ENCODE measurements at regions not wholly inside any gene's neighbourhood (a gene's known extent, or its start where the extent isn't known, plus 50 kb on each side); places are given as distances from the start of the nearest gene placed in this dataset.
A peak's percentile ranks its signal among the peaks of the same experiment; 100 is the strongest.
"Not testable (repeated sequence)": the region's sequence is repeated elsewhere in the genome, so short reads cannot be mapped to it uniquely, and the experiment has no call there.

GRCh38 chr14:28323366-28323765 lies 443.2 kb upstream of the FOXG1 start:
- no peak for DNase-seq (ENCODE audit: low read depth)

GRCh38 chr14:28323951-28324741 lies 442.4 kb upstream of the FOXG1 start:
- no peak for DNase-seq (ENCODE audit: low read depth)

- no peak for DNase-seq (ENCODE audit: low read depth)
Observed at GRCh38 chr14:28340816-28341215, 425.8 kb upstream of the FOXG1 start.

GRCh38 chr14:28344381-28344780 lies 422.2 kb upstream of the FOXG1 start:
- DNase-seq (ENCODE audit: low read depth) = peak; percentile 59

GRCh38 chr14:28348797-28349196 lies 417.8 kb upstream of the FOXG1 start:
- no peak for DNase-seq (ENCODE audit: low read depth)

- DNase-seq (ENCODE audit: low read depth) = no peak
Observed at GRCh38 chr14:28356819-28357218, 409.8 kb upstream of the FOXG1 start.

- DNase-seq (ENCODE audit: low read depth) = no peak
Observed at GRCh38 chr14:28361486-28361885, 405.1 kb upstream of the FOXG1 start.

- peak; percentile 15 for DNase-seq (ENCODE audit: low read depth)
Observed at GRCh38 chr14:28365510-28365909, 401.1 kb upstream of the FOXG1 start.

- no peak for DNase-seq (ENCODE audit: low read depth)
Observed at GRCh38 chr14:28373721-28374120, 392.9 kb upstream of the FOXG1 start.

- peak; percentile 50 for DNase-seq (ENCODE audit: low read depth)
Observed at GRCh38 chr14:28375295-28375694, 391.3 kb upstream of the FOXG1 start.

GRCh38 chr14:28381656-28382055 lies 384.9 kb upstream of the FOXG1 start:
- no peak for DNase-seq (ENCODE audit: low read depth)

- peak; percentile 84 for DNase-seq (ENCODE audit: low read depth)
Observed at GRCh38 chr14:28382444-28383190, 384.0 kb upstream of the FOXG1 start.

- DNase-seq (ENCODE audit: low read depth) = peak; percentile 45
Observed at GRCh38 chr14:28398506-28398905, 368.1 kb upstream of the FOXG1 start.

- DNase-seq (ENCODE audit: low read depth) = not testable (repeated sequence)
Observed at GRCh38 chr14:28401705-28402104, 364.9 kb upstream of the FOXG1 start.

GRCh38 chr14:28406196-28406595 lies 360.4 kb upstream of the FOXG1 start:
- DNase-seq (ENCODE audit: low read depth) = peak; percentile 47

- DNase-seq (ENCODE audit: low read depth) = no peak
Observed at GRCh38 chr14:28407031-28407825, 359.4 kb upstream of the FOXG1 start.

GRCh38 chr14:28407996-28408395 lies 358.6 kb upstream of the FOXG1 start:
- no peak for DNase-seq (ENCODE audit: low read depth)

- peak; percentile 25 for DNase-seq (ENCODE audit: low read depth)
Observed at GRCh38 chr14:28412077-28412476, 354.5 kb upstream of the FOXG1 start.

GRCh38 chr14:28426960-28427359 lies 339.6 kb upstream of the FOXG1 start:
- no peak for DNase-seq (ENCODE audit: low read depth)

GRCh38 chr14:28436821-28437220 lies 329.8 kb upstream of the FOXG1 start:
- DNase-seq (ENCODE audit: low read depth) = no peak

GRCh38 chr14:28461389-28461788 lies 305.2 kb upstream of the FOXG1 start:
- DNase-seq (ENCODE audit: low read depth) = peak; percentile 8

- DNase-seq (ENCODE audit: low read depth) = no peak
Observed at GRCh38 chr14:28467611-28468010, 299.0 kb upstream of the FOXG1 start.
